ENCODE measurements at regions not wholly inside any gene's neighbourhood (a gene's known extent, or its start where the extent isn't known, plus 50 kb on each side); places are given as distances from the start of the nearest gene placed in this dataset.

DNA sequence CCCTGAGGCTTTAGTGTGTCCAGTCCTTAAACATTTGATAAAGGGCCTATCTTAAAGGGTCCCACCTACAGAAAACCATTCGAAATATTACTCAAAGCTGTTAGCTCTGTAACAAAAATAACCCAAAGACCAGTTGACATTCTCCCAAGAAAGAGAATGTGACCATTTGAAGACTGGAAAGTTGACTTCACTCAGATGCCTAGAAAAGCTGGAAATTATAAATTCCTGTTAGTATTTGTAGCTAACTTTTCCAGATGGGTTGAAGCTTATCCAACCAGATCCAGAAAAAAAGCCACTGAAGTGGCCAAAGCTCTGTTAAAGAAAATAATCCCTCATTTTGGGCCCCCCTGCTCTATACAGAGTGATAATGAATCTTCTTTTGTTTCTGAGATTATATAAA is 408.4 kb downstream of the PLOD2 start:
- TF ChIP-seq, protein P1, sequence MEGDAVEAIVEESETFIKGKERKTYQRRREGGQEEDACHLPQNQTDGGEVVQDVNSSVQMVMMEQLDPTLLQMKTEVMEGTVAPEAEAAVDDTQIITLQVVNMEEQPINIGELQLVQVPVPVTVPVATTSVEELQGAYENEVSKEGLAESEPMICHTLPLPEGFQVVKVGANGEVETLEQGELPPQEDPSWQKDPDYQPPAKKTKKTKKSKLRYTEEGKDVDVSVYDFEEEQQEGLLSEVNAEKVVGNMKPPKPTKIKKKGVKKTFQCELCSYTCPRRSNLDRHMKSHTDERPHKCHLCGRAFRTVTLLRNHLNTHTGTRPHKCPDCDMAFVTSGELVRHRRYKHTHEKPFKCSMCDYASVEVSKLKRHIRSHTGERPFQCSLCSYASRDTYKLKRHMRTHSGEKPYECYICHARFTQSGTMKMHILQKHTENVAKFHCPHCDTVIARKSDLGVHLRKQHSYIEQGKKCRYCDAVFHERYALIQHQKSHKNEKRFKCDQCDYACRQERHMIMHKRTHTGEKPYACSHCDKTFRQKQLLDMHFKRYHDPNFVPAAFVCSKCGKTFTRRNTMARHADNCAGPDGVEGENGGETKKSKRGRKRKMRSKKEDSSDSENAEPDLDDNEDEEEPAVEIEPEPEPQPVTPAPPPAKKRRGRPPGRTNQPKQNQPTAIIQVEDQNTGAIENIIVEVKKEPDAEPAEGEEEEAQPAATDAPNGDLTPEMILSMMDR (IDR thresholded peaks at IDR 0.05), result no peak
- no peak for TF ChIP-seq POLR2A (IDR thresholded peaks at IDR 0.05)
